NCI-H146 treated with DMSO at 0.1 percent for 48 hours (cell line): ENCODE measurements at regions not wholly inside any gene's neighbourhood (a gene's known extent, or its start where the extent isn't known, plus 50 kb on each side); places are given as distances from the start of the nearest gene placed in this dataset.
"Not testable (repeated sequence)": the region's sequence is repeated elsewhere in the genome, so short reads cannot be mapped to it uniquely, and the experiment has no call there.

ENCODE experiments used
- DNase-seq: peaks from one replicate; lab custom pipeline; 2025; ENCODE audit not compliant: unreplicated experiment; lab: John Stamatoyannopoulos, UW

- no peak for DNase-seq
These were observed 105.5 kb upstream of the FAM3C start for GRCh38 chr7:121501566-121501965.

- DNase-seq = no peak
These were observed 104.4 kb upstream of the FAM3C start for GRCh38 chr7:121500360-121501058.

- DNase-seq = no peak
These were observed 103.5 kb upstream of the FAM3C start for GRCh38 chr7:121499624-121500023.

- no peak for DNase-seq
These were observed 102.7 kb upstream of the FAM3C start for GRCh38 chr7:121498816-121499215.

- DNase-seq = not testable (repeated sequence)
These were observed 101.4 kb upstream of the FAM3C start for GRCh38 chr7:121497545-121497944.

- no peak for DNase-seq
These were observed 98.4 kb upstream of the FAM3C start for GRCh38 chr7:121494516-121494915.

- DNase-seq = no peak
These were observed 97.4 kb upstream of the FAM3C start for GRCh38 chr7:121493553-121493952.

- DNase-seq = no peak
These were observed 94.2 kb upstream of the FAM3C start for GRCh38 chr7:121490309-121490708.

GRCh38 chr7:121489440-121489839, 93.3 kb upstream of the FAM3C start:
- no peak for DNase-seq

- no peak for DNase-seq
These were observed 92.1 kb upstream of the FAM3C start for GRCh38 chr7:121488111-121488650.

- DNase-seq = no peak
These were observed 90.5 kb upstream of the FAM3C start for GRCh38 chr7:121486590-121486989.

- no peak for DNase-seq
These were observed 89.5 kb upstream of the FAM3C start for GRCh38 chr7:121485467-121486243.

- no peak for DNase-seq
These were observed 88.1 kb upstream of the FAM3C start for GRCh38 chr7:121484089-121484763.

GRCh38 chr7:121480566-121481335, 84.6 kb upstream of the FAM3C start:
- no peak for DNase-seq

- no peak for DNase-seq
These were observed 84.0 kb upstream of the FAM3C start for GRCh38 chr7:121480058-121480457.

- DNase-seq = no peak
These were observed 83.4 kb upstream of the FAM3C start for GRCh38 chr7:121479466-121479865.

- DNase-seq = no peak
These were observed 79.7 kb upstream of the FAM3C start for GRCh38 chr7:121475806-121476205.

GRCh38 chr7:121474301-121474673, 78.2 kb upstream of the FAM3C start:
- no peak for DNase-seq

- DNase-seq = no peak
These were observed 77.7 kb upstream of the FAM3C start for GRCh38 chr7:121473645-121474300.

GRCh38 chr7:121466455-121466854, 70.3 kb upstream of the FAM3C start:
- DNase-seq = no peak
